Left cardiac atrium (tissue), 4 donors: ENCODE measurements at regions not wholly inside any gene's neighbourhood (a gene's known extent, or its start where the extent isn't known, plus 50 kb on each side); places are given as distances from the start of the nearest gene placed in this dataset.
"Not testable (repeated sequence)": the region's sequence is repeated elsewhere in the genome, so short reads cannot be mapped to it uniquely, and the experiment has no call there.

ENCODE experiments used
- ATAC-seq, 2 donors: fragments of 200-7000 bp; cut with Tn5 transposase; one replicate each; pipeline ENCODE4 v1.9.1; 2020; ENCODE audit warnings: mild to moderate bottlenecking in 2 of 2, moderate library complexity in 2 of 2
- DNase-seq: peaks from one replicate; pipeline ENCODE4 v3.0.0-alpha.2; 2020
- intact Hi-C, 2 donors: fragments of 100-400 bp; cut with DNase I; formaldehyde crosslinking; loops; one replicate each; pipeline versions ENCODE4 v1.14.1 to v1.15.1; 2022 to 2023
- donor health status: DM: no; HTN: yes; CAD: no.
- donor health status: DM: no; HTN: yes; CAD: no; lungs with severe emphysema.
- donor health status: DM: yes; HTN: yes; CAD: no.
- donor health status: Dilated cardiomyopathy.

GRCh38 chr6:78365473-78365872, 501.9 kb upstream of the IRAK1BP1 start:
- DNase-seq = no peak
- ATAC-seq = no peak
- intact Hi-C loops = no loop called here

GRCh38 chr6:78377056-78377455, 490.3 kb upstream of the IRAK1BP1 start:
- ATAC-seq = no peak
- DNase-seq = no peak
- intact Hi-C loops = no loop called here

- intact Hi-C loops = no loop called here
- ATAC-seq (no peak), DNase-seq (no peak)
Observed at GRCh38 chr6:78379982-78380381, 487.4 kb upstream of the IRAK1BP1 start.

- DNase-seq (no peak), ATAC-seq (no peak)
- intact Hi-C loops = no loop called here
Observed at GRCh38 chr6:78380541-78380940, 486.8 kb upstream of the IRAK1BP1 start.

- intact Hi-C loops = no loop called here
- ATAC-seq (no peak), DNase-seq (no peak)
Observed at GRCh38 chr6:78383968-78384367, 483.4 kb upstream of the IRAK1BP1 start.

GRCh38 chr6:78386854-78387253, 480.5 kb upstream of the IRAK1BP1 start:
- intact Hi-C loops, DNase-seq, ATAC-seq: not testable (repeated sequence)

- DNase-seq (no peak), ATAC-seq (no peak)
- intact Hi-C loops = no loop called here
Observed at GRCh38 chr6:78390066-78390465, 477.3 kb upstream of the IRAK1BP1 start.

- no peak for ATAC-seq
- no peak for DNase-seq
- intact Hi-C loops = no loop called here
Observed at GRCh38 chr6:78397499-78397898, 469.9 kb upstream of the IRAK1BP1 start.

GRCh38 chr6:78398292-78398691, 469.1 kb upstream of the IRAK1BP1 start:
- ATAC-seq (no peak), DNase-seq (no peak)
- intact Hi-C loops = no loop called here

GRCh38 chr6:78400076-78400475, 467.3 kb upstream of the IRAK1BP1 start:
- intact Hi-C loops = no loop called here
- no peak for DNase-seq
- ATAC-seq = no peak

GRCh38 chr6:78427386-78427785, 440.0 kb upstream of the IRAK1BP1 start:
- intact Hi-C loops = no loop called here
- DNase-seq = no peak
- no peak for ATAC-seq

GRCh38 chr6:78430521-78430920, 436.8 kb upstream of the IRAK1BP1 start:
- DNase-seq (no peak), ATAC-seq (no peak)
- intact Hi-C loops = no loop called here

- DNase-seq (no peak), ATAC-seq (no peak)
- intact Hi-C loops = no loop called here
Observed at GRCh38 chr6:78435671-78436070, 431.7 kb upstream of the IRAK1BP1 start.

- ATAC-seq (no peak), DNase-seq (no peak)
- intact Hi-C loops = no loop called here
Observed at GRCh38 chr6:78436335-78436734, 431.0 kb upstream of the IRAK1BP1 start.

- intact Hi-C loops = no loop called here
- ATAC-seq (no peak), DNase-seq (no peak)
Observed at GRCh38 chr6:78438135-78438534, 429.2 kb upstream of the IRAK1BP1 start.

- intact Hi-C loops = no loop called here
- no peak for DNase-seq
Observed at GRCh38 chr6:78460711-78461110, 406.6 kb upstream of the IRAK1BP1 start.

GRCh38 chr6:78462728-78463127, 404.6 kb upstream of the IRAK1BP1 start:
- DNase-seq (no peak), ATAC-seq (no peak)
- intact Hi-C loops = no loop called here

More at GRCh38 chr6:78460711-78461110, 406.6 kb upstream of the IRAK1BP1 start:
- no peak for ATAC-seq

GRCh38 chr6:78465059-78465634, 402.2 kb upstream of the IRAK1BP1 start:
- intact Hi-C loops = no loop called here
- DNase-seq = no peak
- no peak for ATAC-seq

- intact Hi-C loops = no loop called here
- ATAC-seq (no peak), DNase-seq (no peak)
Observed at GRCh38 chr6:78476561-78476960, 390.8 kb upstream of the IRAK1BP1 start.

- intact Hi-C loops = no loop called here
- ATAC-seq = no peak
- no peak for DNase-seq
Observed at GRCh38 chr6:78482801-78483552, 384.4 kb upstream of the IRAK1BP1 start.

- DNase-seq = no peak
- intact Hi-C loops = no loop called here
- no peak for ATAC-seq
Observed at GRCh38 chr6:78483553-78484197, 383.7 kb upstream of the IRAK1BP1 start.
